ENCODE measurements at regions not wholly inside any gene's neighbourhood (a gene's known extent, or its start where the extent isn't known, plus 50 kb on each side); places are given as distances from the start of the nearest gene placed in this dataset.

GRCh38 chr19:29401712-29402421 is 123.9 kb upstream of the VSTM2B start:
- no peak overlapping the region for H3K9ac ChIP-seq (ENCODE audit: low read length)
- Mint-ChIP-seq H3K4me3 (ENCODE audit: unreplicated experiment) (no peak overlapping the region), H3K9me3 (ENCODE audit: unreplicated experiment) (peaks cover 3% of the 10 kb centered on the region), H3K27ac (ENCODE audit: unreplicated experiment) (no peak overlapping the region), H3K27me3 (ENCODE audit: low read depth, unreplicated experiment) (peaks cover 53% of the 10 kb centered on the region), H3K4me1 (ENCODE audit: low read depth, unreplicated experiment) (no peaks in the 10 kb centered on the region), H3K36me3 (ENCODE audit: low read depth, unreplicated experiment) (no peaks in the 10 kb centered on the region)
- H3K9me3 ChIP-seq (ENCODE audit: insufficient read depth, low read depth, low read length) = peaks cover 5% of the 10 kb centered on the region
- H3K4me1 ChIP-seq (ENCODE audit: insufficient read depth, low read length) = no peaks in the 10 kb centered on the region
- H2AFZ ChIP-seq (ENCODE audit: low read depth, low read length) = no peak overlapping the region
- TF ChIP-seq CTCF (IDR thresholded peaks at IDR 0.05; ENCODE audit: insufficient read depth, low read depth, low read length) = no peak
- no peak for TF ChIP-seq EZH2 (IDR thresholded peaks at IDR 0.05; ENCODE audit: insufficient read depth, low read length)
- no peaks in the 10 kb centered on the region for H3K36me3 ChIP-seq (ENCODE audit: insufficient read depth, low read length)
- no peaks in the 10 kb centered on the region for H4K20me1 ChIP-seq (ENCODE audit: insufficient read depth, low read length)
- no peaks in the 10 kb centered on the region for H3K27me3 ChIP-seq (ENCODE audit: insufficient read depth, low read length)
- H3K4me3 ChIP-seq (ENCODE audit: insufficient read depth, low read depth, low read length) = no peak overlapping the region
- DNase-seq (ENCODE audit: low read depth) = no peak
- no peak overlapping the region for H3K4me2 ChIP-seq (ENCODE audit: low read length)
- no peaks in the 10 kb centered on the region for H3K79me2 ChIP-seq (ENCODE audit: insufficient read depth, low read length)
- no peak overlapping the region for H3K27ac ChIP-seq (ENCODE audit: low read depth, low read length)
- no peak for FAIRE-seq

GRCh38 chr19:29402563-29402962 is 123.2 kb upstream of the VSTM2B start:
- Histone ChIP-seq H2AFZ (ENCODE audit: low read depth, low read length) (no peak overlapping the region), H3K27ac (ENCODE audit: low read depth, low read length) (no peak overlapping the region)
- FAIRE-seq = no peak

More at GRCh38 chr19:29402563-29402962, 123.2 kb upstream of the VSTM2B start:
- no peak overlapping the region for H3K4me3 ChIP-seq (ENCODE audit: insufficient read depth, low read depth, low read length)
- no peaks in the 10 kb centered on the region for H4K20me1 ChIP-seq (ENCODE audit: insufficient read depth, low read length)
- H3K36me3 ChIP-seq (ENCODE audit: insufficient read depth, low read length) = no peaks in the 10 kb centered on the region
- no peak for TF ChIP-seq CTCF (IDR thresholded peaks at IDR 0.05; ENCODE audit: insufficient read depth, low read depth, low read length)
- no peak for TF ChIP-seq EZH2 (IDR thresholded peaks at IDR 0.05; ENCODE audit: insufficient read depth, low read length)
- no peaks in the 10 kb centered on the region for H3K79me2 ChIP-seq (ENCODE audit: insufficient read depth, low read length)
- no peak for DNase-seq (ENCODE audit: low read depth)
- Mint-ChIP-seq H3K4me1 (ENCODE audit: low read depth, unreplicated experiment) (no peaks in the 10 kb centered on the region), H3K4me3 (ENCODE audit: unreplicated experiment) (no peak overlapping the region), H3K36me3 (ENCODE audit: low read depth, unreplicated experiment) (no peaks in the 10 kb centered on the region), H3K27ac (ENCODE audit: unreplicated experiment) (no peak overlapping the region), H3K9me3 (ENCODE audit: unreplicated experiment) (peaks cover 3% of the 10 kb centered on the region), H3K27me3 (ENCODE audit: low read depth, unreplicated experiment) (peaks cover 52% of the 10 kb centered on the region)
- H3K27me3 ChIP-seq (ENCODE audit: insufficient read depth, low read length) = no peaks in the 10 kb centered on the region
- H3K4me2 ChIP-seq (ENCODE audit: low read length) = no peak overlapping the region
- H3K9me3 ChIP-seq (ENCODE audit: insufficient read depth, low read depth, low read length) = peaks cover 2% of the 10 kb centered on the region
- no peak overlapping the region for H3K9ac ChIP-seq (ENCODE audit: low read length)
- no peaks in the 10 kb centered on the region for H3K4me1 ChIP-seq (ENCODE audit: insufficient read depth, low read length)

Measured in astrocyte (in vitro differentiated cells and primary cell).